Ascending aorta (tissue), 2 donors: ENCODE measurements at regions not wholly inside any gene's neighbourhood (a gene's known extent, or its start where the extent isn't known, plus 50 kb on each side); places are given as distances from the start of the nearest gene placed in this dataset.

Experiments used
- DNase-seq, 2 donors: peaks; one replicate each; pipeline ENCODE4 v3.0.0-alpha.2; 2019; ENCODE audit warnings: low spot score in 2 of 2
- H3K27ac ChIP-seq, 2 donors: fragments of 200-600 bp; sonication (generic); one replicate each; pipeline ENCODE4 v1.5.1; 2016 to 2017; ENCODE audit warnings: mild to moderate bottlenecking in 1 of 2
- H3K27me3 ChIP-seq: fragments of 200-600 bp; sonication (generic); one replicate; pipeline ENCODE4 v1.5.1; 2017
- H3K36me3 ChIP-seq, 2 donors: fragments of 200-600 bp; sonication (generic); one replicate each; pipeline ENCODE4 v1.5.1; 2016
- H3K4me1 ChIP-seq, 2 donors: fragments of 200-600 bp; sonication (generic); one replicate each; pipeline ENCODE4 v1.5.1; 2016 to 2017; ENCODE audit warnings: mild to moderate bottlenecking in 1 of 2
- H3K4me3 ChIP-seq, 2 donors: fragments of 200-600 bp; sonication (generic); one replicate each; pipeline ENCODE4 v1.5.1; 2016 to 2017; ENCODE audit warnings: mild to moderate bottlenecking in 1 of 2
- H3K9me3 ChIP-seq, 2 donors: fragments of 200-600 bp; sonication (generic); one replicate each; pipeline ENCODE4 v1.5.1; 2016
- CTCF ChIP-seq, 3 experiments: fragments of 200-600 bp in 2 of 3; fragments of 450-650 bp in 1 of 3; sonication (generic) in 2 of 3; IDR thresholded peaks; one replicate each; pipeline ENCODE4 v1.5.1; 2016 to 2019; ENCODE audit warnings: antibody characterized with exemption in 3 of 3, mild to moderate bottlenecking in 1 of 3, moderate library complexity in 1 of 3
- intact Hi-C: fragments of 100-400 bp; cut with DNase I; formaldehyde crosslinking; loops from one replicate; pipeline ENCODE4 v1.15.1; 2023

- H3K4me1 ChIP-seq: peaks cover 0 to 18% of the 10 kb centered on the region in 2 donors
- DNase-seq: no peak
- intact Hi-C loops: no loop called here
- peak overlapping the region; percentile 19 to 43 for H3K27ac ChIP-seq
- TF ChIP-seq CTCF (IDR thresholded peaks at IDR 0.05): peak in 1 of 3 experiments; percentile 4
- no peak overlapping the region for H3K4me3 ChIP-seq
- H3K27me3 ChIP-seq: no peaks in the 10 kb centered on the region
- no peaks in the 10 kb centered on the region for H3K9me3 ChIP-seq
- no peaks in the 10 kb centered on the region for H3K36me3 ChIP-seq
Observed at GRCh38 chr1:55611123-55611522, 396.0 kb upstream of the USP24 start.

- no peak for DNase-seq
- Histone ChIP-seq H3K36me3 (no peaks in the 10 kb centered on the region), H3K9me3 (no peaks in the 10 kb centered on the region), H3K4me1 (peaks cover 0 to 20% of the 10 kb centered on the region in 2 donors), H3K27ac (peak overlapping the region in 1 of 2 donors; percentile 43), H3K27me3 (no peaks in the 10 kb centered on the region), H3K4me3 (no peak overlapping the region)
- no peak for TF ChIP-seq CTCF (IDR thresholded peaks at IDR 0.05)
- intact Hi-C loops: no loop called here
Observed at GRCh38 chr1:55610203-55610602, 395.0 kb upstream of the USP24 start.

- Histone ChIP-seq H3K36me3 (no peaks in the 10 kb centered on the region), H3K9me3 (no peaks in the 10 kb centered on the region), H3K4me1 (peaks cover 3 to 26% of the 10 kb centered on the region in 2 donors), H3K27ac (peak overlapping the region in 1 of 2 donors; percentile 43), H3K27me3 (no peaks in the 10 kb centered on the region), H3K4me3 (no peak overlapping the region)
- DNase-seq: no peak
- no peak for TF ChIP-seq CTCF (IDR thresholded peaks at IDR 0.05)
- intact Hi-C loops: no loop called here
Observed at GRCh38 chr1:55609630-55610029, 394.5 kb upstream of the USP24 start.

GRCh38 chr1:55605155-55605554 lies 390.0 kb upstream of the USP24 start:
- no peaks in the 10 kb centered on the region for H3K9me3 ChIP-seq
- no peaks in the 10 kb centered on the region for H3K36me3 ChIP-seq
- H3K27ac ChIP-seq: peak overlapping the region; percentile 38 to 63
- intact Hi-C loops: no loop called here
- DNase-seq: no peak
- no peak for TF ChIP-seq CTCF (IDR thresholded peaks at IDR 0.05)
- H3K27me3 ChIP-seq: no peaks in the 10 kb centered on the region
- H3K4me3 ChIP-seq: no peak overlapping the region
- peaks cover 3 to 19% of the 10 kb centered on the region in 2 donors for H3K4me1 ChIP-seq

- Histone ChIP-seq H3K4me1 (peaks cover 3 to 19% of the 10 kb centered on the region in 2 donors), H3K27me3 (no peaks in the 10 kb centered on the region), H3K4me3 (no peak overlapping the region), H3K9me3 (no peaks in the 10 kb centered on the region), H3K36me3 (no peaks in the 10 kb centered on the region), H3K27ac (peak overlapping the region; percentile 38 to 63)
- intact Hi-C loops: no loop called here
- TF ChIP-seq CTCF (IDR thresholded peaks at IDR 0.05): no peak
- no peak for DNase-seq
Observed at GRCh38 chr1:55604749-55605148, 389.6 kb upstream of the USP24 start.

- TF ChIP-seq CTCF (IDR thresholded peaks at IDR 0.05): no peak
- peak overlapping the region; percentile 38 to 63 for H3K27ac ChIP-seq
- H3K36me3 ChIP-seq: no peaks in the 10 kb centered on the region
- no peaks in the 10 kb centered on the region for H3K27me3 ChIP-seq
- no peaks in the 10 kb centered on the region for H3K9me3 ChIP-seq
- intact Hi-C loops: no loop called here
- H3K4me1 ChIP-seq: peaks cover 3 to 19% of the 10 kb centered on the region in 2 donors
- DNase-seq: no peak
- no peak overlapping the region for H3K4me3 ChIP-seq
Observed at GRCh38 chr1:55604179-55604578, 389.0 kb upstream of the USP24 start.
